ENCODE measurements at regions not wholly inside any gene's neighbourhood (a gene's known extent, or its start where the extent isn't known, plus 50 kb on each side); places are given as distances from the start of the nearest gene placed in this dataset.

DNA sequence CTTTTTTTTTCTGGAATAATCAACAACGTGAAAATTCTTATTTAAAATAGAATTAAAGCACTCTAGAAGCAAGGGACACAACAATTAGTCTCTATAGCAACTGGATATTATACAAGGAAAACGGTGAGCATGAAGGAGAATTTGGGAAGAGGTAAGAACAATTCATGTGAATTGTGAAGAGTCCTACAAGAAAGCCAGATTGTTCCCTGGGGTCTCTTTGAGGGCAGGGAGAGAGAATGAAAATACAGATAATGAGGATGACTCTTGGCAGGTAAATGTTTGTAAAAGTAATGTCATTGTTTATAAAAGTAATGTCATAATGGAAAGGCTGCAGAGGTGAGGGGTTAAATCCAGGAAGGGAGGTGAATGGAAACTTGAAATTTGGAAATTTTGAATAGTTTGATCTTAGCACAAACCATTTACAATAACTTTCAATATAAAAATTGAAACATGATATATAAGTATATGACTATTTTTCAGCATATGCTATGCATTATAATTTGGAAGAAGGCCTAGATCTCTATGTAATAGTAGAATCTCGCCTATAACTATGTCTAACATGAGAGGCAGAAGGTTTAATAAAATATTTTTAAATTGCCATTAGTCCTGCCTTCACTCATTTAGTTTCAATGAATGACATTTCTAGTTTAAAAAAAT lies 378.8 kb upstream of the DCN start:
- Histone ChIP-seq H3K4me3 (no peak overlapping the region), H3K4me1 (no peaks in the 10 kb centered on the region), H3K27me3 (no peaks in the 10 kb centered on the region), H3K36me3 (no peaks in the 10 kb centered on the region), H3K27ac (no peak overlapping the region), H3K9me3 (no peaks in the 10 kb centered on the region)
- no peak for DNase-seq
- WGBS, 2 donors (ENCODE audit: low coverage in 1 of 2), result 60 to 67% methylated on average over 3 of the region's 3 CpGs
- intact Hi-C loops (cut with DNase I; ENCODE audit: low total_unique reads), result no loop called here
- no peak for TF ChIP-seq EP300 (IDR thresholded peaks at IDR 0.05; ENCODE audit: low read depth)
- TF ChIP-seq CTCF (IDR thresholded peaks at IDR 0.05), result no peak
- TF ChIP-seq POLR2A (IDR thresholded peaks at IDR 0.05), result no peak
- TF ChIP-seq POLR2AphosphoS5 (IDR thresholded peaks at IDR 0.05), result no peak
- in situ Hi-C loops (cut with MboI; ENCODE audit: low pct_ligation_motif_present in 1 of 4, low pct_unique_long_range_greater_than_20kb in 1 of 4, low sequenced_read_pairs in 3 of 4), result no loop called here

DNA sequence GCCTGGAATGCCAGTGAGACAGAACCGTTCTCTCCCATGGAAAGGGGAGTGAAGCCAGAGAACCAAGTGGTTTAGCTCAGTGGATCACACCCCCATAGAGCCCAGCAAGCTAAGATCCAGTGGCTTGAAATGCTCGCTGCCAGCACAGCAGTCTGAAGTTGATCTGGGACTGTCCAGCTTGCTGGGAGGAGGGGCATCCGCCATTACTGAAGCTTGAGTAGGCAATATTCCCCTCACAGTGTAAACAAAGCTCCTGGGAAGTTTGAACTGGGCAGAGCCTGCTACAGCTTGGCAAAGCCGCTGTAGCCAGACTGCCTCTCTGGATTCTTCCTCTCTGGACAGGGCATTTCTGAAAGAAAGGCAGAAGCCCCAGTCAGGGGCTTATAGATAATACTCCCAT lies 374.3 kb upstream of the DCN start:
- intact Hi-C loops (cut with DNase I; ENCODE audit: low total_unique reads), result no loop called here
- no peak for DNase-seq

GRCh38 chr12:91555436-91556415 lies 373.1 kb upstream of the DCN start:
- intact Hi-C loops (cut with DNase I; ENCODE audit: low total_unique reads), result no loop called here
- WGBS, 2 donors (ENCODE audit: low coverage in 1 of 2), result 66 to 67% methylated on average over 7 of the region's 7 CpGs

More for the DNA sequence above, 374.3 kb upstream of the DCN start:
- Histone ChIP-seq H3K4me3 (no peak overlapping the region), H3K9me3 (no peaks in the 10 kb centered on the region), H3K27ac (no peak overlapping the region), H3K36me3 (no peaks in the 10 kb centered on the region), H3K4me1 (no peaks in the 10 kb centered on the region), H3K27me3 (no peaks in the 10 kb centered on the region)
- TF ChIP-seq POLR2AphosphoS5 (IDR thresholded peaks at IDR 0.05) (no peak), CTCF (IDR thresholded peaks at IDR 0.05) (no peak), EP300 (IDR thresholded peaks at IDR 0.05; ENCODE audit: low read depth) (no peak), POLR2A (IDR thresholded peaks at IDR 0.05) (no peak)
- WGBS, 2 donors (ENCODE audit: low coverage in 1 of 2), result 40 to 72% methylated on average over 1 to 3 of the region's 4 CpGs
- in situ Hi-C loops (cut with MboI; ENCODE audit: low pct_ligation_motif_present in 1 of 4, low pct_unique_long_range_greater_than_20kb in 1 of 4, low sequenced_read_pairs in 3 of 4), result no loop called here

More at GRCh38 chr12:91555436-91556415, 373.1 kb upstream of the DCN start:
- Histone ChIP-seq H3K27ac (no peak overlapping the region), H3K27me3 (no peaks in the 10 kb centered on the region), H3K36me3 (no peaks in the 10 kb centered on the region), H3K9me3 (no peaks in the 10 kb centered on the region), H3K4me1 (no peaks in the 10 kb centered on the region), H3K4me3 (no peak overlapping the region)
- TF ChIP-seq POLR2A (IDR thresholded peaks at IDR 0.05), result no peak
- no peak for TF ChIP-seq CTCF (IDR thresholded peaks at IDR 0.05)
- TF ChIP-seq POLR2AphosphoS5 (IDR thresholded peaks at IDR 0.05), result no peak
- no peak for TF ChIP-seq EP300 (IDR thresholded peaks at IDR 0.05; ENCODE audit: low read depth)
- in situ Hi-C loops (cut with MboI; ENCODE audit: low pct_ligation_motif_present in 1 of 4, low pct_unique_long_range_greater_than_20kb in 1 of 4, low sequenced_read_pairs in 3 of 4), result no loop called here
- DNase-seq, result no peak
